Right lobe of liver (tissue), 6 donors: ENCODE measurements at regions not wholly inside any gene's neighbourhood (a gene's known extent, or its start where the extent isn't known, plus 50 kb on each side); places are given as distances from the start of the nearest gene placed in this dataset.

ENCODE experiments used
- ATAC-seq, 4 donors: fragments of 200-7000 bp; cut with Tn5 transposase; one replicate each; pipeline ENCODE4 v1.9.1; 2020; ENCODE audit warnings: mild to moderate bottlenecking in 4 of 4, moderate library complexity in 4 of 4
- DNase-seq, 3 donors: peaks; one replicate each; pipeline ENCODE4 v3.0.0-alpha.2; 2020
- H3K27ac ChIP-seq, 3 donors: fragments of 200-600 bp; one replicate each; pipeline ENCODE4 v1.8.0; 2022
- H3K27me3 ChIP-seq, 2 donors: fragments of 200-600 bp; one replicate each; pipeline ENCODE4 v1.8.0; 2022
- H3K36me3 ChIP-seq, 4 donors: fragments of 200-600 bp; sonication (generic) in 1 of 4; one replicate each; pipeline versions ENCODE4 v1.5.1 to v1.8.0; 2017 to 2022; ENCODE audit warnings: control low read depth in 1 of 4
- H3K4me1 ChIP-seq, 4 donors: fragments of 200-600 bp; sonication (generic) in 1 of 4; one replicate each; pipeline versions ENCODE4 v1.5.1 to v1.8.0; 2017 to 2022; ENCODE audit warnings: control low read depth in 1 of 4
- H3K4me3 ChIP-seq, 3 donors: fragments of 200-600 bp; one replicate each; pipeline ENCODE4 v1.8.0; 2022
- H3K9me3 ChIP-seq, 4 donors: fragments of 200-600 bp; sonication (generic) in 1 of 4; one replicate each; pipeline versions ENCODE4 v1.5.1 to v1.8.0; 2017 to 2022; ENCODE audit warnings: control low read depth in 1 of 4
- POLR2A ChIP-seq: fragments of 450-650 bp; IDR thresholded peaks from one replicate; pipeline ENCODE4 v1.6.1; 2017; ENCODE audit warnings: antibody characterized with exemption, mild to moderate bottlenecking
- WGBS: methylation state at CpG from one replicate; pipeline ENCODE4 v1.1.6; 2018; ENCODE audit warnings: low coverage, low lambda C conversion rate; ENCODE audit not compliant: insufficient coverage; ENCODE audit errors: missing lambda C conversion rate; 5-methylcytosine and 5-hydroxymethylcytosine counted together
- intact Hi-C, 2 donors: fragments of 100-400 bp; cut with DNase I; formaldehyde crosslinking; loops; one replicate each; pipeline versions ENCODE4 v1.11.2 to v1.14.1; 2022
- small RNA-seq, 2 experiments: library from RNA; depleted of rRNA; stranded (forward); fragments of <200 nt; gene quantifications; one replicate each; pipeline ENCODE3, GENCODE V24; 2016
- TF ChIP-seq, protein P1 (sequence below), 4 donors: fragments of 200-600 bp in 3 of 4; fragments of 450-650 bp in 1 of 4; IDR thresholded peaks; one replicate each; pipeline versions ENCODE4 v1.5.1 to v1.8.0; 2016 to 2022; ENCODE audit warnings: antibody characterized with exemption in 4 of 4, mild to moderate bottlenecking in 2 of 4
- donor health status: DM: no; HTN: yes; CAD: no.
- donor health status: DM: no; HTN: no; CAD: no.
- donor health status: DM: no; HTN: no; CAD: no.
- donor health status: DM: no; HTN: yes; CAD: no.
- donor health status: DM: no; HTN: yes; CAD: no.

DNA sequence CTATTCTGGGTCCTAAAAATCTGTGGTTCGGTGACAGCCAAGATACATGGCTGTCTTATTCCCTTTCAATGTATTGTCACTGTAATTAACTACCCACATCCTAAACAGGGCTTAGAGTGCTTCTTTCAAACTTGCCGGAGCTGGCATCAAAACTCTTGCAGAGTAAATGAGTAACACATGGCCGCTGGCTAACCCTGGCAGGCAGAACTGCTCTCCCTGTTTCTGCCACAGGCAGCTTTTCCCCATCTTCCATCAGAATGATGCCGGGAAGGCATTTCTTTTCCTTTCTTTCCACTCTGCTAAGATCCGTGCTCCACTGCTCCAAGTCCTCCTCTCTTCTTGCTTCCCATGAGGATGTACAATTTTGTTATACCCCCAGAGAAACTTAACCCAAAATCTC is 54.8 kb upstream of the PTPRM start:
- peak in 1 of 3 donors; percentile 47 for DNase-seq
- intact Hi-C loops: no loop called here

DNA sequence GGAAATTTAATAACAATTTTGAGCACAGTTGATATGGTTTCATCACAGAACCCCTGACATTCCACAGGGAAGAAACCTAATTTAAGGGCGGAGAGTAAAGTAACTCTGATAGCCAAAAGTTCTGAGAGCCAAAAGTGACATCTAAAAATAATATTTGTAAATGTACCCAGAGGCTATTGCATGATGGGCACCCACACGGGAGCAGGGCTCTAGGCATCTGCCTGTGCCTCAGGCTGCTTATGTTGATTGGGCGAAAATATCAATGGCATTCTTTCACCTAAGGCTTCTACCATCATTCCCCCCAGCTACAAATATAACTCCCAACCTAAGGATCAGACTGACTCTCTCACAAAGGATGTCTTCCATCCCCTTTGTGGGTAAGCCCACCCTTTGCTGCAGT is 54.1 kb upstream of the PTPRM start:
- Histone ChIP-seq H3K4me3 (no peak overlapping the region), H3K36me3 (no peaks in the 10 kb centered on the region), H3K27me3 (no peaks in the 10 kb centered on the region), H3K4me1 (peaks cover 0 to 5% (median 0%) of the 10 kb centered on the region in 4 donors), H3K27ac (no peak overlapping the region), H3K9me3 (no peaks in the 10 kb centered on the region)
- 45% methylated on average over 3 of the region's 3 CpGs for WGBS
- no peak for DNase-seq
- intact Hi-C loops: no loop called here
- TF ChIP-seq, protein P1, sequence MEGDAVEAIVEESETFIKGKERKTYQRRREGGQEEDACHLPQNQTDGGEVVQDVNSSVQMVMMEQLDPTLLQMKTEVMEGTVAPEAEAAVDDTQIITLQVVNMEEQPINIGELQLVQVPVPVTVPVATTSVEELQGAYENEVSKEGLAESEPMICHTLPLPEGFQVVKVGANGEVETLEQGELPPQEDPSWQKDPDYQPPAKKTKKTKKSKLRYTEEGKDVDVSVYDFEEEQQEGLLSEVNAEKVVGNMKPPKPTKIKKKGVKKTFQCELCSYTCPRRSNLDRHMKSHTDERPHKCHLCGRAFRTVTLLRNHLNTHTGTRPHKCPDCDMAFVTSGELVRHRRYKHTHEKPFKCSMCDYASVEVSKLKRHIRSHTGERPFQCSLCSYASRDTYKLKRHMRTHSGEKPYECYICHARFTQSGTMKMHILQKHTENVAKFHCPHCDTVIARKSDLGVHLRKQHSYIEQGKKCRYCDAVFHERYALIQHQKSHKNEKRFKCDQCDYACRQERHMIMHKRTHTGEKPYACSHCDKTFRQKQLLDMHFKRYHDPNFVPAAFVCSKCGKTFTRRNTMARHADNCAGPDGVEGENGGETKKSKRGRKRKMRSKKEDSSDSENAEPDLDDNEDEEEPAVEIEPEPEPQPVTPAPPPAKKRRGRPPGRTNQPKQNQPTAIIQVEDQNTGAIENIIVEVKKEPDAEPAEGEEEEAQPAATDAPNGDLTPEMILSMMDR (IDR thresholded peaks at IDR 0.05): no peak
- no peak for TF ChIP-seq POLR2A
- ATAC-seq: no peak

More for the DNA sequence above, 54.8 kb upstream of the PTPRM start:
- H3K27me3 ChIP-seq: no peaks in the 10 kb centered on the region
- 32% methylated on average over 5 of the region's 5 CpGs for WGBS
- H3K4me3 ChIP-seq: no peak overlapping the region
- H3K9me3 ChIP-seq: no peaks in the 10 kb centered on the region
- peak; percentile 64 to 81 (median 70) for ATAC-seq
- peaks cover 0 to 5% (median 0%) of the 10 kb centered on the region in 4 donors for H3K4me1 ChIP-seq
- TF ChIP-seq, protein P1 (IDR thresholded peaks at IDR 0.05): no peak
- no peak for TF ChIP-seq POLR2A
- no peaks in the 10 kb centered on the region for H3K36me3 ChIP-seq
- no peak overlapping the region for H3K27ac ChIP-seq

DNA sequence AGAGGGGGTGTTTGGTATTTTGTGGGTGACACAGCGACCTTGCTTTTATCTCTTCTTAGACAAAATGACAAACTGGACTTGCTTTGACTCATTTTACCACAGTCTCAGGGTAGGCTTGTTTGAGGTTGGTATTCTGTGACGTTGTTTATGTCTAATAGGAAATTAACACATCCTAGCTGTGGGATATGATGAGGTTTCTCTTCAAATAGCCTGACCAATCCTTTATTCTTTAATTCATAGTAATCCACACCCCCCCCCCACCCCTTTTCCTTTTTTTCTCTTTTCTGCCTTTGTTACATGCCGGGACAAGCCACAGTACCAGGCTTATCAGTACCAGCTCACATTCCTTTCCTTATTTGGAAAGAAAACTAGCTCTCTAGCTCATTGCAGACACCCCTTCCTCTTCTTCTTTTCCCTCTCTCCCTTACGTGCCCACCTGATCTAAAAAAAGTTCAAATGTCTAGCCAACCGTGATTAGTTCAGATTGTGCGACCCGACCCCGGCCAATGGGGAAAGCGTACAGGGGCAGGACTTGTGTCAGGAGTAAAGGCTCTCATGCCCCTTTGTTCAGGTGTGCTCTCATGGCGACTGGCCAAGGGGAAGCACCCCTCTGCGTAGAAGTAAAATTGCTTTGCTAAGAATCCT is 52.2 kb upstream of the PTPRM start:
- intact Hi-C loops: no loop called here

DNA sequence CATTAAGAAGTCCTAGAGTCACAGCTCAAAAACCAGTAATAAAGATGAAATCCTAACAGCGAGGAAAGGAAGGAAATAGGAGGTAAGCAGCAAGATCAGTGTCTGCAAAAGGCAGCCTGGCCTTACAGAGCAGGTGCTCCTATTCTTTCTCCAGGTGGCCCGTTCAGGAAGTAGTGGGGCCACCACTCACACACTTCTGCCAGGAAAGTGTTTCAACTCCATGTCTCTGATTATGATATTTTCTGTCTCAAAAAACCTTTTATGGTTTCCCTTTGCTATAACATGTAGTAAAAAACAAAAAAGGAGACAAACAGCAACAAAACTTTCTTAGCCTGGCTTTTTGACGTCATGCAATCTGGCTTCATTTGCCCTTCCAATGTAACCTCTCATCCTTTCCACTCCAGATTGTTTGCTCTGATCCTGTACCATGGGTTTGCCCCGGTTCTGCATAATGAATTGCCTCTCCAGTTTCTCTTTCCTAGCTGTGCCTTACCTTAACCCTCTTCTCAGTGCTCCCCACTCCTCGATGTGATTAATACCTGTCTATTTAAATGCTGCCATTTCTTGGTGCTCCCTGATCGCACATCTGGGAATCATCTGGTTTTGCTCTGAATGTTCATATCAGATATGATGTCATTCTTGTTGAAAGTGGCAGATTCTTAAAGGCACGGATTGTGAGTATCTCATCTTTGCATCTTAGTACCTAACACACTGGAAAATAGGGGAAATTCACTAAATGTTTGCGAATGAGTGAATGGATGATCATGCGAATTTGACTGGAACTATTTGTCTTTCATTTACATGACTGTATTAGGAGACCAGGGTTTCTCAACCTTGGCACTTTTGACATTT is 50.6 kb upstream of the PTPRM start:
- ATAC-seq: no peak

More for the DNA sequence above, 52.2 kb upstream of the PTPRM start:
- DNase-seq: no peak
- Histone ChIP-seq H3K9me3 (no peaks in the 10 kb centered on the region), H3K27me3 (no peaks in the 10 kb centered on the region), H3K27ac (no peak overlapping the region), H3K4me3 (no peak overlapping the region), H3K4me1 (peaks cover 0 to 5% (median 0%) of the 10 kb centered on the region in 4 donors), H3K36me3 (no peaks in the 10 kb centered on the region)
- ATAC-seq: no peak
- TF ChIP-seq, protein P1 (IDR thresholded peaks at IDR 0.05): no peak
- WGBS: 61% methylated on average over 11 of the region's 11 CpGs

More for the DNA sequence above, 50.6 kb upstream of the PTPRM start:
- no peak for DNase-seq
- intact Hi-C loops: no loop called here
- Histone ChIP-seq H3K27ac (no peak overlapping the region), H3K4me1 (peaks cover 0 to 5% (median 0%) of the 10 kb centered on the region in 4 donors), H3K27me3 (no peaks in the 10 kb centered on the region), H3K9me3 (no peaks in the 10 kb centered on the region), H3K36me3 (no peaks in the 10 kb centered on the region), H3K4me3 (no peak overlapping the region)
- no peak for TF ChIP-seq POLR2A
- TF ChIP-seq, protein P1 (IDR thresholded peaks at IDR 0.05): no peak
- WGBS: 42% methylated on average over 9 of the region's 9 CpGs

Small RNA genes lying in the stretch of these regions (small RNA-seq; reads per million reads assigned to genes)
- 0 reads per million in 2 experiments for gene RF00554
